HFFc6 (cell line): ENCODE measurements at regions not wholly inside any gene's neighbourhood (a gene's known extent, or its start where the extent isn't known, plus 50 kb on each side); places are given as distances from the start of the nearest gene placed in this dataset.

Experiments
- DNase-seq: peaks from one replicate; pipeline ENCODE4 v3.0.0-alpha.2; 2018
- H3K27ac Mint-ChIP-seq: 2 replicates; pipeline ENCODE4 v1.8.0; 2020; ENCODE audit warnings: mild to moderate bottlenecking, mixed read lengths
- H3K27me3 Mint-ChIP-seq: 2 replicates; pipeline ENCODE4 v1.8.0; 2021; ENCODE audit warnings: mild to moderate bottlenecking, moderate library complexity, mixed read lengths; ENCODE audit not compliant: insufficient read depth
- H3K36me3 Mint-ChIP-seq: 2 replicates; pipeline ENCODE4 v1.8.0; 2021; ENCODE audit warnings: low read depth, mixed read lengths
- H3K4me1 Mint-ChIP-seq: 2 replicates; pipeline ENCODE4 v1.8.0; 2020; ENCODE audit warnings: low read depth, mixed read lengths
- H3K4me3 Mint-ChIP-seq: 2 replicates; pipeline ENCODE4 v1.8.0; 2020; ENCODE audit warnings: mild to moderate bottlenecking, moderate library complexity, mixed read lengths
- H3K9me3 Mint-ChIP-seq: 2 replicates; pipeline ENCODE4 v1.8.0; 2020; ENCODE audit warnings: mild to moderate bottlenecking, mixed read lengths
- TF ChIP-seq, protein P1 (sequence below): fragments of 200-600 bp; sonication (generic); IDR thresholded peaks from 2 replicates; pipeline ENCODE4 v1.5.0; 2021; ENCODE audit warnings: antibody characterized with exemption, mild to moderate bottlenecking

DNA sequence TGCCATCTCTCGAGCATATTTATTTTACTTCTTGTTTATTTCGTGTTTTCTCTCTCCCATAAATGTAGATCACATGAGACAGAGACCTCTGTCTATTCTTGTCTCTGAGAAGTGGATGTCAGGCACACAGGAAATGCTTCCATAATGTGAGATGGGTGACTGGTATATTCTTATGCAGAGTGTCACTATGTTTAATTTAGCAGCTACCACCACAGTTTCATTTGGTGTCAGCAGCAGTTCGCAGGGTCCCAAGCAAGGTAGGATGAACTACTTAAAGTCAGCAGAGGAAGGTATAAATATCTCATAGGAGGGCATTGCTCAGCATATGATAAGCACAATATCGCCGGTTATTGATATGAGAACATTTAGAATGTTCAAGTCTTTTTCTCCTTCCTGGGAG lies 180.9 kb upstream of the CNTN1 start:
- DNase-seq, result no peak

DNA sequence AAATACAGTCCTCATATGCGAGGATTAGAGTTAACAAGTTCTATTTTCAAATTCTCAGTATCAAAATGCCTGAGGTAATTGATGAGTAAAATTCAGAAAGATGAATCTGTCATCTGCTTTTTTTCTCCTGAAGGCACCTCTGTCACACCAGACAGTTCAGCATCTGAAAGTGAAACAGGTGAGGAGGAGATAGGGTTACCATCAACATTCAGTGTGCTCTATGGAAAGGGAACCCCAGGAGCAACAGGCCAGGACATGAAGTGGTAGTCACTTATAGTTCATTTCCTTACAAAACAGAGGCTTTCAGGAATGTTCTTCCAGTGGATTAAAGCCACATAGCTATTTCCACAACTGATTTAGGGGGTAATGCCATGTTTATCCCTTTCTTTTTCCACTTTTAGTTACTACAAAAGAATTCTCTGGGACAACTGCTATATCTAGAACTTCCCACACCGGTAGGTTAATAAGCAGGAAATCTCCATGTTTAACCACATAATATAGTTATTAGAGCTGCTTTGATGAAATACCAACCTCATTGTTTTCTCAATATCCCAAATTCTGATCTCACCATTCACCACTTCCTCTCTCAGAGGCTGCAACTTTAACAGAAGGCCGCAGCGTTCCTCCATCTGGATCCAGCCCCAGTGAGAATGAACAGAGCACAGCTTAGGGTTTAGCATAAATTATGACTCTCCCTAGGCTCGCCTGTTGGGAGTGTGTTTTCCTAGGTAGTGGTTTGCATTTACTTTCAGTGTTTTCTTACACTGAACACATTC lies 177.0 kb upstream of the CNTN1 start:
- no peak for DNase-seq
- Mint-ChIP-seq H3K27me3 (no peaks in the 10 kb centered on the region), H3K9me3 (peaks cover 44% of the 10 kb centered on the region), H3K4me1 (no peaks in the 10 kb centered on the region), H3K27ac (no peak overlapping the region), H3K36me3 (no peaks in the 10 kb centered on the region; the same call in 1 of the 2 replicates), H3K4me3 (no peak overlapping the region)
- TF ChIP-seq, protein P1, sequence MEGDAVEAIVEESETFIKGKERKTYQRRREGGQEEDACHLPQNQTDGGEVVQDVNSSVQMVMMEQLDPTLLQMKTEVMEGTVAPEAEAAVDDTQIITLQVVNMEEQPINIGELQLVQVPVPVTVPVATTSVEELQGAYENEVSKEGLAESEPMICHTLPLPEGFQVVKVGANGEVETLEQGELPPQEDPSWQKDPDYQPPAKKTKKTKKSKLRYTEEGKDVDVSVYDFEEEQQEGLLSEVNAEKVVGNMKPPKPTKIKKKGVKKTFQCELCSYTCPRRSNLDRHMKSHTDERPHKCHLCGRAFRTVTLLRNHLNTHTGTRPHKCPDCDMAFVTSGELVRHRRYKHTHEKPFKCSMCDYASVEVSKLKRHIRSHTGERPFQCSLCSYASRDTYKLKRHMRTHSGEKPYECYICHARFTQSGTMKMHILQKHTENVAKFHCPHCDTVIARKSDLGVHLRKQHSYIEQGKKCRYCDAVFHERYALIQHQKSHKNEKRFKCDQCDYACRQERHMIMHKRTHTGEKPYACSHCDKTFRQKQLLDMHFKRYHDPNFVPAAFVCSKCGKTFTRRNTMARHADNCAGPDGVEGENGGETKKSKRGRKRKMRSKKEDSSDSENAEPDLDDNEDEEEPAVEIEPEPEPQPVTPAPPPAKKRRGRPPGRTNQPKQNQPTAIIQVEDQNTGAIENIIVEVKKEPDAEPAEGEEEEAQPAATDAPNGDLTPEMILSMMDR, result no peak

More for the DNA sequence above, 180.9 kb upstream of the CNTN1 start:
- Mint-ChIP-seq H3K4me3 (no peak overlapping the region), H3K27ac (no peak overlapping the region), H3K36me3 (no peaks in the 10 kb centered on the region; the same call in 1 of the 2 replicates), H3K4me1 (no peaks in the 10 kb centered on the region), H3K27me3 (no peaks in the 10 kb centered on the region), H3K9me3 (peaks cover 50% of the 10 kb centered on the region)
- TF ChIP-seq, protein P1, result no peak

DNA sequence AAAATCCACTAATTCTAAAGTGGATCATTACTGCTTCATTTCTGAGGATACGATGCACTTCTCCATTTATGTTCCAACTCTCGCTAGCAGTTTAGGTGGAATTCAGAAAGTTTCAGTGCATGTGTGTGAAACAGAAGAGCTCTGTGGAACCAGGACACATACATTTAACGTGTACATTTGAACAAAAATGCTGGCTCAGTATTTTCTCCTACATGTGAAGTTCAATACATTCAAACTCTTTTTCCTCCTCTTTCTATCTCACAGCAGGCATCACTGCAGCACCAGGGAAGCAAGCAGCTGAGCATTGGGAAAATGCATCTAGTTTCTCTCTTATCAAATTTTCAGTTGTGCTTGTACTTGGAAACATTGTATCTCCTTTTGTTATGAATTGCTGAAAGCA lies 169.4 kb upstream of the CNTN1 start:
- Mint-ChIP-seq H3K27me3 (no peaks in the 10 kb centered on the region), H3K9me3 (peaks cover 53% of the 10 kb centered on the region), H3K36me3 (peaks cover 5% of the 10 kb centered on the region; the same call in 1 of the 2 replicates), H3K4me1 (no peaks in the 10 kb centered on the region), H3K4me3 (no peak overlapping the region), H3K27ac (no peak overlapping the region)
- DNase-seq, result no peak
- TF ChIP-seq, protein P1, result no peak

DNA sequence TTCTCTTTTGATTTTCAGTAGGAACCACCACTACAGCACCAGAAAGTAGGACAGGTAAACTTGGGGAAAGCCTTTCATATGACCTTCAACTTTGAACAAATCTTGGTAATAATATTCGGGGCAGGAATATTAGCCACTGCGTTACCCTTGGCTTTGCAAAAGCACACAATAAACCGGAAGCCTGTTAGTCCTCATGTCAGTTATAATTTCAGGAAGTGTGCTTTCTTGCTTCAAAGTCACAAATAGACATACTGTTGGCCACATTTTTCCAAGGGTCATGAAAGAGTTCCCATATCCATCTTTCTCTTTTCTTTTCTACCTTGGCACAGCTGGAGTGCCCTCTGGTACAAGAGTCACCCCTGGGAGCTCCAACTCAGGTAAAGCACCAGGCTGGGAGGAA lies 167.2 kb upstream of the CNTN1 start:
- peaks cover 5% of the 10 kb centered on the region; the same call in 1 of the 2 replicates for H3K36me3 Mint-ChIP-seq
- H3K4me1 Mint-ChIP-seq, result no peaks in the 10 kb centered on the region
- H3K4me3 Mint-ChIP-seq, result no peak overlapping the region
- H3K27ac Mint-ChIP-seq, result no peak overlapping the region
- TF ChIP-seq, protein P1, result no peak
- peaks cover 55% of the 10 kb centered on the region for H3K9me3 Mint-ChIP-seq
- no peaks in the 10 kb centered on the region for H3K27me3 Mint-ChIP-seq
- DNase-seq, result no peak

DNA sequence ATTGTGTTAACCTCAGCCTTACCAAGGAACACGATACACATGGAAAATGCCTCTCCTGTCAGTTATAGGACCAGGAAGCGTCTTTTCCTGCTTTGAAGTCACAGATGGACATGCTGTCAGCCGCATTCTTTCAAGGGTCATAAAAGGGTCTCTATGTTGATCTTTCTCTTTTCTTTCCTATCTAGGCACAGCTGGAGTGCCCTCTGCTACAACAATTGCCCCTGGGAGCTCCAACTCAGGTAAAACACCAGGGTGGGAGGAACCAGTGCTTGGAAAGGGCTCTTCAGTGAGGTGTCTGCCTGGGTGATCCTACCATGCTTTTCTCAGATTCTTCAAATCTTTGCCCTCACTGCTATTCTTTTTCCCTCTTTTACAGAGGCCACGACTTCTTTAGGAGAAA lies 157.4 kb upstream of the CNTN1 start:
- Mint-ChIP-seq H3K4me3 (no peak overlapping the region), H3K9me3 (peaks cover 57% of the 10 kb centered on the region), H3K4me1 (no peaks in the 10 kb centered on the region), H3K36me3 (no peaks in the 10 kb centered on the region; the same call in 1 of the 2 replicates), H3K27ac (no peak overlapping the region), H3K27me3 (no peaks in the 10 kb centered on the region)
- DNase-seq, result no peak
- TF ChIP-seq, protein P1, result no peak
